ENCODE measurements at regions not wholly inside any gene's neighbourhood (a gene's known extent, or its start where the extent isn't known, plus 50 kb on each side); places are given as distances from the start of the nearest gene placed in this dataset.

DNA sequence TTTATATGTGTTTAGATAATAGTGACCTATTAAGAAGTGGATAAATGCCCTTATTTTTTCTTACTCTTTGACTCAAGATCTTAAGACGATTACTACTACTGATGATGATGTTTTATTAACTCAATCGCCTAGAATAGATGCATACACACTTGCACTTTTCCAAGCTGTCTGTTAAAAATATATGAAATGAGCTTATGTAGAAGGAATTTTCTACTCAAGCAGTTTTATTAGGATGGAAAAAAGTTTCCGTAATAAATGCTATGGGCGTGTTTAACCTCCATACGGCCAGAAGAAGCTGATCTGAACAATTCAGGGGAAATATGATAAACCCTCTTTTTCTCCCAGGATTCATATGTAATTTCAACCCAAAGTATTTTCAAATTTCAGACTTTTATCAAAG, 455.7 kb upstream of the MPDZ start:
- no peak for DNase-seq (ENCODE audit: low spot score)
- no peak overlapping the region for H3K4me3 ChIP-seq (replicated peaks in 1 of 3; ENCODE audit: insufficient read depth in 1 of 3, low read depth in 2 of 3, low read length in 3 of 3)
- WGBS (ENCODE audit: low lambda C conversion rate) = 6% methylated on average over 5 of the region's 5 CpGs
- no peak overlapping the region for H2AFZ ChIP-seq (ENCODE audit: low read length)
- no peak for ATAC-seq
- H3K9ac ChIP-seq (ENCODE audit: insufficient read depth, low read depth, low read length) = no peak overlapping the region
- no peak overlapping the region for H3K4me2 ChIP-seq (ENCODE audit: low read depth, low read length)
- no peaks in the 10 kb centered on the region for H3K4me1 ChIP-seq (ENCODE audit: insufficient read depth, low read length)
- no peak overlapping the region for H3K27ac ChIP-seq (ENCODE audit: extremely low read length, insufficient read depth, low read length)
- no TSS peak for BruUV-seq (replicated peaks)
- no peaks in the 10 kb centered on the region for H4K20me1 ChIP-seq (ENCODE audit: insufficient read depth, low read length)
- no peaks in the 10 kb centered on the region for H3K9me3 ChIP-seq (ENCODE audit: low read length)
- H3K36me3 ChIP-seq (replicated peaks in 1 of 2; ENCODE audit: control insufficient read depth in 1 of 2, insufficient read depth in 2 of 2, low read length in 2 of 2) = no peaks in the 10 kb centered on the region
- ChIA-PET POLR2A (no interaction called here), CTCF (ENCODE audit: low intra/inter-chr PET ratio, low total read pairs) (no interaction called here)
- FAIRE-seq = no peak
- no peaks in the 10 kb centered on the region for H3K79me2 ChIP-seq (ENCODE audit: insufficient read depth, low read length)
- intact Hi-C loops (cut with micrococcal nuclease; ENCODE audit: unreplicated experiment) = no loop called here
- no peaks in the 10 kb centered on the region for H3K27me3 ChIP-seq (ENCODE audit: control insufficient read depth in 1 of 2, insufficient read depth in 2 of 2, low read length in 2 of 2)
- in situ Hi-C loops (cut with HindIII; ENCODE audit: extremely low pct_ligation_motif_present, low pct_unique_long_range_greater_than_20kb) = no loop called here
- TF ChIP-seq ATF7 (IDR thresholded peaks at IDR 0.05) (no peak), ATF7 (CRISPR knock-in tag; IDR thresholded peaks at IDR 0.05) (no peak), ELF3 (CRISPR knock-in tag; IDR thresholded peaks at IDR 0.05) (no peak), ZNF598 (CRISPR knock-in tag; IDR thresholded peaks at IDR 0.05; ENCODE audit: borderline replicate concordance) (no peak), HNRNPH1 (optimal IDR thresholded peaks at IDR 0.05; ENCODE audit: low read depth, low read length) (no peak), ZNF431 (CRISPR knock-in tag; IDR thresholded peaks at IDR 0.05; ENCODE audit: borderline replicate concordance, low read depth) (no peak)
- TF ChIP-seq, protein P1, sequence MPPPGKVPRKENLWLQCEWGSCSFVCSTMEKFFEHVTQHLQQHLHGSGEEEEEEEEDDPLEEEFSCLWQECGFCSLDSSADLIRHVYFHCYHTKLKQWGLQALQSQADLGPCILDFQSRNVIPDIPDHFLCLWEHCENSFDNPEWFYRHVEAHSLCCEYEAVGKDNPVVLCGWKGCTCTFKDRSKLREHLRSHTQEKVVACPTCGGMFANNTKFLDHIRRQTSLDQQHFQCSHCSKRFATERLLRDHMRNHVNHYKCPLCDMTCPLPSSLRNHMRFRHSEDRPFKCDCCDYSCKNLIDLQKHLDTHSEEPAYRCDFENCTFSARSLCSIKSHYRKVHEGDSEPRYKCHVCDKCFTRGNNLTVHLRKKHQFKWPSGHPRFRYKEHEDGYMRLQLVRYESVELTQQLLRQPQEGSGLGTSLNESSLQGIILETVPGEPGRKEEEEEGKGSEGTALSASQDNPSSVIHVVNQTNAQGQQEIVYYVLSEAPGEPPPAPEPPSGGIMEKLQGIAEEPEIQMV (CRISPR knock-in tag; IDR thresholded peaks at IDR 0.05; ENCODE audit: low read depth) = no peak
- TF ChIP-seq, protein P2, sequence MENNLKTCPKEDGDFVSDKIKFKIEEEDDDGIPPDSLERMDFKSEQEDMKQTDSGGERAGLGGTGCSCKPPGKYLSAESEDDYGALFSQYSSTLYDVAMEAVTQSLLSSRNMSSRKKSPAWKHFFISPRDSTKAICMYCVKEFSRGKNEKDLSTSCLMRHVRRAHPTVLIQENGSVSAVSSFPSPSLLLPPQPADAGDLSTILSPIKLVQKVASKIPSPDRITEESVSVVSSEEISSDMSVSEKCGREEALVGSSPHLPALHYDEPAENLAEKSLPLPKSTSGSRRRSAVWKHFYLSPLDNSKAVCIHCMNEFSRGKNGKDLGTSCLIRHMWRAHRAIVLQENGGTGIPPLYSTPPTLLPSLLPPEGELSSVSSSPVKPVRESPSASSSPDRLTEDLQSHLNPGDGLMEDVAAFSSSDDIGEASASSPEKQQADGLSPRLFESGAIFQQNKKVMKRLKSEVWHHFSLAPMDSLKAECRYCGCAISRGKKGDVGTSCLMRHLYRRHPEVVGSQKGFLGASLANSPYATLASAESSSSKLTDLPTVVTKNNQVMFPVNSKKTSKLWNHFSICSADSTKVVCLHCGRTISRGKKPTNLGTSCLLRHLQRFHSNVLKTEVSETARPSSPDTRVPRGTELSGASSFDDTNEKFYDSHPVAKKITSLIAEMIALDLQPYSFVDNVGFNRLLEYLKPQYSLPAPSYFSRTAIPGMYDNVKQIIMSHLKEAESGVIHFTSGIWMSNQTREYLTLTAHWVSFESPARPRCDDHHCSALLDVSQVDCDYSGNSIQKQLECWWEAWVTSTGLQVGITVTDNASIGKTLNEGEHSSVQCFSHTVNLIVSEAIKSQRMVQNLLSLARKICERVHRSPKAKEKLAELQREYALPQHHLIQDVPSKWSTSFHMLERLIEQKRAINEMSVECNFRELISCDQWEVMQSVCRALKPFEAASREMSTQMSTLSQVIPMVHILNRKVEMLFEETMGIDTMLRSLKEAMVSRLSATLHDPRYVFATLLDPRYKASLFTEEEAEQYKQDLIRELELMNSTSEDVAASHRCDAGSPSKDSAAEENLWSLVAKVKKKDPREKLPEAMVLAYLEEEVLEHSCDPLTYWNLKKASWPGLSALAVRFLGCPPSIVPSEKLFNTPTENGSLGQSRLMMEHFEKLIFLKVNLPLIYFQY (CRISPR knock-in tag; IDR thresholded peaks at IDR 0.05; ENCODE audit: borderline replicate concordance) = no peak
- TF ChIP-seq, protein P3, sequence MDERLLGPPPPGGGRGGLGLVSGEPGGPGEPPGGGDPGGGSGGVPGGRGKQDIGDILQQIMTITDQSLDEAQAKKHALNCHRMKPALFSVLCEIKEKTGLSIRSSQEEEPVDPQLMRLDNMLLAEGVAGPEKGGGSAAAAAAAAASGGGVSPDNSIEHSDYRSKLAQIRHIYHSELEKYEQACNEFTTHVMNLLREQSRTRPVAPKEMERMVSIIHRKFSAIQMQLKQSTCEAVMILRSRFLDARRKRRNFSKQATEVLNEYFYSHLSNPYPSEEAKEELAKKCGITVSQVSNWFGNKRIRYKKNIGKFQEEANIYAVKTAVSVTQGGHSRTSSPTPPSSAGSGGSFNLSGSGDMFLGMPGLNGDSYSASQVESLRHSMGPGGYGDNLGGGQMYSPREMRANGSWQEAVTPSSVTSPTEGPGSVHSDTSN (CRISPR knock-in tag; IDR thresholded peaks at IDR 0.05) = no peak
